ENCODE measurements at regions not wholly inside any gene's neighbourhood (a gene's known extent, or its start where the extent isn't known, plus 50 kb on each side); places are given as distances from the start of the nearest gene placed in this dataset.
"Not testable (repeated sequence)": the region's sequence is repeated elsewhere in the genome, so short reads cannot be mapped to it uniquely, and the experiment has no call there.

- Histone ChIP-seq H3K4me2 (ENCODE audit: unreplicated experiment) (no peak overlapping the region), H3K27me3 (replicated peaks; ENCODE audit: insufficient read depth) (no peaks in the 10 kb centered on the region), H2AFZ (no peak overlapping the region), H3K27ac (no peak overlapping the region), H3K4me3 (no peak overlapping the region), H3F3A (ENCODE audit: insufficient read depth) (no peaks in the 10 kb centered on the region; the same call in 1 of the 2 replicates), H3K79me2 (ENCODE audit: insufficient read depth) (no peaks in the 10 kb centered on the region), H3K4me1 (ENCODE audit: insufficient read depth) (peaks cover 6% of the 10 kb centered on the region), H3K9ac (no peak overlapping the region), H3K36me3 (ENCODE audit: low read depth) (no peaks in the 10 kb centered on the region), H4K20me1 (ENCODE audit: insufficient read depth) (no peaks in the 10 kb centered on the region), H3K9me2 (ENCODE audit: insufficient read depth) (no peaks in the 10 kb centered on the region), H3K9me3 (ENCODE audit: low read depth) (no peaks in the 10 kb centered on the region)
- 70 to 76% methylated on average over 5 of the region's 5 CpGs for WGBS, 2 experiments (ENCODE audit: low coverage in 1 of 2, low lambda C conversion rate in 2 of 2, missing lambda C conversion rate in 2 of 2)
- TF ChIP-seq EZH2phosphoT487 (IDR thresholded peaks at IDR 0.05; ENCODE audit: insufficient read depth, low read depth): no peak
- no peak for TF ChIP-seq EZH2 (IDR thresholded peaks at IDR 0.05; ENCODE audit: insufficient read depth, poor library complexity, severe bottlenecking)
- no peak for DNase-seq
- in situ Hi-C loops (cut with MboI): no loop called here
Observed at GRCh38 chr6:4258733-4259132, 123.4 kb upstream of the ECI2 start.

DNA sequence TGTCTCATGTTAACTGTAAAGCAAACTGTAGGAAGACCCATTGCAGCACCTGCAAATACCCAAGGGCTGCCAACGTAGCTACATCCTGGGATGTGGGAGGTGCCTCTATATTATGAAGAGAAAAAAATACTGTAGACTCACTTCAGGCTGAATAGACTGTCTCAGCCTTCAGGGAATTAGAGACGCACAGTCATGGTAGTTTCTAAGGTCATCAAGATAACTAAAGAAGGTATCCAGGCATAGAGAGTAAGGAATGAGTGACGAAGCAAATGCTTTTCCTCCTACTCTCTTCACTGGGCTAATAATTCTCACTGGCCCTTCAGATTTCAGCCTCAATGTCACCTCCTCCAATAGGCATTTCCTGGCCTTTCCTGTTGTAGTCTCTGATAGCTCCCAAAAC lies 121.6 kb upstream of the ECI2 start:
- in situ Hi-C loops (cut with MboI): no loop called here
- peak; percentile 54 for DNase-seq
- Histone ChIP-seq H3K4me2 (ENCODE audit: unreplicated experiment) (no peak overlapping the region), H3K9me3 (ENCODE audit: low read depth) (no peaks in the 10 kb centered on the region), H3K36me3 (ENCODE audit: low read depth) (no peaks in the 10 kb centered on the region), H4K20me1 (ENCODE audit: insufficient read depth) (no peaks in the 10 kb centered on the region), H3K9me2 (ENCODE audit: insufficient read depth) (no peaks in the 10 kb centered on the region), H3K9ac (no peak overlapping the region), H3K4me1 (ENCODE audit: insufficient read depth) (peaks cover 13% of the 10 kb centered on the region), H3K4me3 (no peak overlapping the region), H3K79me2 (ENCODE audit: insufficient read depth) (no peaks in the 10 kb centered on the region), H2AFZ (peak overlapping the region; percentile 58), H3F3A (ENCODE audit: insufficient read depth) (peaks cover 4% of the 10 kb centered on the region), H3K27ac (peak overlapping the region; percentile 26; the same call in 1 of the 2 replicates), H3K27me3 (replicated peaks; ENCODE audit: insufficient read depth) (no peaks in the 10 kb centered on the region)
- WGBS, 2 experiments (ENCODE audit: low coverage in 1 of 2, low lambda C conversion rate in 2 of 2, missing lambda C conversion rate in 2 of 2): 68 to 70% methylated on average over 3 of the region's 3 CpGs
- TF ChIP-seq EZH2phosphoT487 (IDR thresholded peaks at IDR 0.05; ENCODE audit: insufficient read depth, low read depth) (no peak), EZH2 (IDR thresholded peaks at IDR 0.05; ENCODE audit: insufficient read depth, poor library complexity, severe bottlenecking) (no peak)

DNA sequence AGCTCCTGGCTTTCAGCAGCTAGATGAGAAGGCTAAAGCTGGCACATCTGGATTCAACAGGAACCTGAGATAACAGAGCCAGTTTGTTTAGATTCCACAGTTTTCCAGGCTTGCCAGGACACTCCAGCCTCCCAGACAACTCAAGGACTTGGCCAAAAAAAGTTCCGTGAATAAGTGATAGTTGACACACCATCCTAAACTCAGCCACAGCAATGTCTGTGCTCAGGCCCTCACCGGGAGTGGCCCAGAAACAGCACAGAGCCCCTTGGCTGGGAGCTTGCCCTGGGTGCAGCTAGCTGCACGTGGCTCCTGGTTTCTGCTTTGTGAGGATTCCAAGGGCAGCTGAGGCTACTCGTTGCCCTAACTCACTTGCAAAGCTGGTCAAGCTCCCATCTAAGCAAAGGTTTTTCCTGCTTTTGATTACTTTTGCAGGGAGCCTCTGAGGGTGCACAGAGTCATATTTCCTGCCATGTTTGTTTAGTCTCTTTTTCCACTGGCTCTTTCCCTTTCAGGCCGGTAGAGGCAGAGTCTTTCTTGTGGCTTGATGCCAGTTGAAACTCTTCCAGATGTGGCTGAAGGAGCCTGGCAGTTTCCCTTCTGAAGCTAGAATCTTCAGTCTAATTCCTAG lies 118.3 kb upstream of the ECI2 start:
- TF ChIP-seq EZH2phosphoT487 (IDR thresholded peaks at IDR 0.05; ENCODE audit: insufficient read depth, low read depth) (no peak), EZH2 (IDR thresholded peaks at IDR 0.05; ENCODE audit: insufficient read depth, poor library complexity, severe bottlenecking) (no peak)
- peak overlapping the region; percentile 26 for H3K4me2 ChIP-seq (ENCODE audit: unreplicated experiment)
- H3K9me3 ChIP-seq (ENCODE audit: low read depth): no peaks in the 10 kb centered on the region
- in situ Hi-C loops (cut with MboI): no loop called here
- H4K20me1 ChIP-seq (ENCODE audit: insufficient read depth): no peaks in the 10 kb centered on the region
- no peaks in the 10 kb centered on the region for H3K36me3 ChIP-seq (ENCODE audit: low read depth)
- peak; percentile 75 for DNase-seq
- 5 to 13% methylated on average over 5 of the region's 5 CpGs for WGBS, 2 experiments (ENCODE audit: low coverage in 1 of 2, low lambda C conversion rate in 2 of 2, missing lambda C conversion rate in 2 of 2)
- H3F3A ChIP-seq (ENCODE audit: insufficient read depth): peaks cover 4% of the 10 kb centered on the region
- H3K9me2 ChIP-seq (ENCODE audit: insufficient read depth): no peaks in the 10 kb centered on the region
- no peak overlapping the region for H3K4me3 ChIP-seq
- H3K79me2 ChIP-seq (ENCODE audit: insufficient read depth): no peaks in the 10 kb centered on the region
- peak overlapping the region; percentile 61 for H2AFZ ChIP-seq
- peaks cover 13% of the 10 kb centered on the region for H3K4me1 ChIP-seq (ENCODE audit: insufficient read depth)
- no peaks in the 10 kb centered on the region for H3K27me3 ChIP-seq (replicated peaks; ENCODE audit: insufficient read depth)
- peak overlapping the region; percentile 17 for H3K27ac ChIP-seq
- no peak overlapping the region for H3K9ac ChIP-seq

- H3K79me2 ChIP-seq (ENCODE audit: insufficient read depth); H3K9me3 ChIP-seq (ENCODE audit: low read depth); H3K9ac ChIP-seq; H3K4me3 ChIP-seq; H2AFZ ChIP-seq; in situ Hi-C loops (cut with MboI); H4K20me1 ChIP-seq (ENCODE audit: insufficient read depth); DNase-seq; H3K4me2 ChIP-seq (ENCODE audit: unreplicated experiment); H3K27ac ChIP-seq; H3K9me2 ChIP-seq (ENCODE audit: insufficient read depth); H3K27me3 ChIP-seq (replicated peaks; ENCODE audit: insufficient read depth); H3F3A ChIP-seq (ENCODE audit: insufficient read depth); H3K36me3 ChIP-seq (ENCODE audit: low read depth): not testable (repeated sequence)
- peaks cover 11% of the 10 kb centered on the region for H3K4me1 ChIP-seq (ENCODE audit: insufficient read depth)
- WGBS, 2 experiments (ENCODE audit: low coverage in 1 of 2, low lambda C conversion rate in 2 of 2, missing lambda C conversion rate in 2 of 2): 69 to 81% methylated on average over 4 to 5 of the region's 5 CpGs
Observed at GRCh38 chr6:4252445-4252844, 117.1 kb upstream of the ECI2 start.

- H3K79me2 ChIP-seq (ENCODE audit: insufficient read depth): no peaks in the 10 kb centered on the region
- H3F3A ChIP-seq (ENCODE audit: insufficient read depth): peaks cover 4% of the 10 kb centered on the region
- H3K4me3 ChIP-seq: no peak overlapping the region
- no peak overlapping the region for H3K27ac ChIP-seq
- no peaks in the 10 kb centered on the region for H3K27me3 ChIP-seq (replicated peaks; ENCODE audit: insufficient read depth)
- no peak overlapping the region for H3K9ac ChIP-seq
- in situ Hi-C loops (cut with MboI): no loop called here
- no peak for DNase-seq
- H3K9me2 ChIP-seq (ENCODE audit: insufficient read depth): no peaks in the 10 kb centered on the region
- 82 to 86% methylated on average over 1 of the region's 1 CpG for WGBS, 2 experiments (ENCODE audit: low coverage in 1 of 2, low lambda C conversion rate in 2 of 2, missing lambda C conversion rate in 2 of 2)
- no peak overlapping the region for H2AFZ ChIP-seq
- no peaks in the 10 kb centered on the region for H4K20me1 ChIP-seq (ENCODE audit: insufficient read depth)
- TF ChIP-seq EZH2phosphoT487 (IDR thresholded peaks at IDR 0.05; ENCODE audit: insufficient read depth, low read depth) (no peak), EZH2 (IDR thresholded peaks at IDR 0.05; ENCODE audit: insufficient read depth, poor library complexity, severe bottlenecking) (no peak)
- H3K4me2 ChIP-seq (ENCODE audit: unreplicated experiment): no peak overlapping the region
- H3K9me3 ChIP-seq (ENCODE audit: low read depth): no peaks in the 10 kb centered on the region
- peaks cover 9% of the 10 kb centered on the region for H3K4me1 ChIP-seq (ENCODE audit: insufficient read depth)
- no peaks in the 10 kb centered on the region for H3K36me3 ChIP-seq (ENCODE audit: low read depth)
Observed at GRCh38 chr6:4250645-4251044, 115.3 kb upstream of the ECI2 start.

DNA sequence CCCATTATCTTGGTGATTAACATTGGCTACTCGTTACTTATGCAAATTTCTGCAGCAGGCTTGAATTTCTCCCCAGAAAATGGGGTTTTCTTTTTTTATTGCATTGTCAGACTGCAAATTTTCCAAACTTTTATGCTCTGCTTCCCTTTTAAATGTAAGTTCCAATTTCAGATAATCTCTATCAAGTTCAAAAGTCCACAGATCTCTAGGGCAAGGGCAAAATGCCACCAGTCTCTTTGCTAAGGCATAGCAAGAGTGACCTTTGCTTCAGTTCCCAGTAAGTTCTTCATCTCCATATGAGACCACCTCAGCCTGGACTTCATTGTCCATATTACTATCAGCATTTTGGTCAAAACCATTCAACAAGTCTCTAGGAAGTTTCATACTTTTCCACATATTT lies 108.5 kb upstream of the ECI2 start:
- H3K9ac ChIP-seq; in situ Hi-C loops (cut with MboI); H2AFZ ChIP-seq; H3K79me2 ChIP-seq (ENCODE audit: insufficient read depth); H3K9me2 ChIP-seq (ENCODE audit: insufficient read depth); H3K36me3 ChIP-seq (ENCODE audit: low read depth); H3K27me3 ChIP-seq (replicated peaks; ENCODE audit: insufficient read depth); H4K20me1 ChIP-seq (ENCODE audit: insufficient read depth); H3K4me2 ChIP-seq (ENCODE audit: unreplicated experiment); H3K4me1 ChIP-seq (ENCODE audit: insufficient read depth); H3K27ac ChIP-seq; DNase-seq; H3F3A ChIP-seq (ENCODE audit: insufficient read depth); H3K9me3 ChIP-seq (ENCODE audit: low read depth); H3K4me3 ChIP-seq: not testable (repeated sequence)
- 55 to 58% methylated on average over 1 of the region's 1 CpG for WGBS, 2 experiments (ENCODE audit: low coverage in 1 of 2, low lambda C conversion rate in 2 of 2, missing lambda C conversion rate in 2 of 2)

All from GM23248 (cell line).